Sigmoid colon (tissue), 4 donors: ENCODE measurements at regions not wholly inside any gene's neighbourhood (a gene's known extent, or its start where the extent isn't known, plus 50 kb on each side); places are given as distances from the start of the nearest gene placed in this dataset.

Source experiments
- POLR2A ChIP-seq, 2 donors: fragments of 450-650 bp; IDR thresholded peaks; one replicate each; pipeline ENCODE4 v1.6.1; 2016; ENCODE audit warnings: antibody characterized with exemption in 2 of 2, mild to moderate bottlenecking in 2 of 2, moderate library complexity in 2 of 2
- POLR2AphosphoS5 ChIP-seq, 4 donors: sonication (generic); formaldehyde crosslinking; IDR thresholded peaks; one replicate each; pipeline ENCODE4 v1.6.1; 2017; ENCODE audit warnings: antibody characterized with exemption in 4 of 4

GRCh38 chr10:81546243-81546642 is 328.8 kb upstream of the NRG3 start:
- TF ChIP-seq POLR2A (IDR thresholded peaks at IDR 0.05) (no peak), POLR2AphosphoS5 (IDR thresholded peaks at IDR 0.05) (no peak)
